ENCODE measurements at regions not wholly inside any gene's neighbourhood (a gene's known extent, or its start where the extent isn't known, plus 50 kb on each side); places are given as distances from the start of the nearest gene placed in this dataset.

- Mint-ChIP-seq H3K36me3 (ENCODE audit: low read depth) (no peaks in the 10 kb centered on the region), H3K4me1 (ENCODE audit: low read depth) (no peaks in the 10 kb centered on the region), H3K27me3 (peaks cover 9% of the 10 kb centered on the region), H3K9me3 (peaks cover 1% of the 10 kb centered on the region), H3K27ac (no peak overlapping the region), H3K4me3 (no peak overlapping the region)
- POLR2A ChIA-PET = no interaction called here
- no peak for ATAC-seq
- CTCF ChIA-PET = no interaction called here
- no peak for TF ChIP-seq CTCF (IDR thresholded peaks at IDR 0.05)
- DNase-seq = no peak
- intact Hi-C loops (cut with micrococcal nuclease) = no loop called here
These were observed 93.2 kb upstream of the ACTBL2 start for GRCh38 chr5:57575839-57576238.

- TF ChIP-seq CTCF (IDR thresholded peaks at IDR 0.05) = no peak
- no peak for DNase-seq
- no peak overlapping the region for H3K4me3 Mint-ChIP-seq
- H3K36me3 Mint-ChIP-seq (ENCODE audit: low read depth) = no peaks in the 10 kb centered on the region
- no peak for ATAC-seq
- CTCF ChIA-PET = no interaction called here
- POLR2A ChIA-PET = no interaction called here
- intact Hi-C loops (cut with micrococcal nuclease) = no loop called here
- H3K4me1 Mint-ChIP-seq (ENCODE audit: low read depth) = no peaks in the 10 kb centered on the region
- H3K9me3 Mint-ChIP-seq = no peaks in the 10 kb centered on the region
- H3K27ac Mint-ChIP-seq = no peak overlapping the region
- peaks cover 5% of the 10 kb centered on the region for H3K27me3 Mint-ChIP-seq
These were observed 89.8 kb upstream of the ACTBL2 start for GRCh38 chr5:57572461-57572860.

- POLR2A ChIA-PET = no interaction called here
- CTCF ChIA-PET = interaction anchor here (0.9 to 1.2 kb wide), 2 partner anchors 49 to 272 kb away, joined by 3 to 5 read pairs; no protein-coding TSS in a partner anchor
- ATAC-seq = no peak
These were observed 87.0 kb upstream of the ACTBL2 start for GRCh38 chr5:57569601-57570000.

GRCh38 chr5:57568136-57568535 is 85.5 kb upstream of the ACTBL2 start:
- ATAC-seq = no peak
- POLR2A ChIA-PET = no interaction called here
- CTCF ChIA-PET = no interaction called here
- TF ChIP-seq CTCF (IDR thresholded peaks at IDR 0.05) = no peak
- H3K36me3 Mint-ChIP-seq (ENCODE audit: low read depth) = no peaks in the 10 kb centered on the region
- no peaks in the 10 kb centered on the region for H3K9me3 Mint-ChIP-seq
- H3K4me3 Mint-ChIP-seq = no peak overlapping the region
- H3K27ac Mint-ChIP-seq = no peak overlapping the region
- intact Hi-C loops (cut with micrococcal nuclease) = no loop called here
- no peak for DNase-seq
- peaks cover 6% of the 10 kb centered on the region for H3K27me3 Mint-ChIP-seq
- no peaks in the 10 kb centered on the region for H3K4me1 Mint-ChIP-seq (ENCODE audit: low read depth)

More at GRCh38 chr5:57569601-57570000, 87.0 kb upstream of the ACTBL2 start:
- DNase-seq = no peak
- no peaks in the 10 kb centered on the region for H3K4me1 Mint-ChIP-seq (ENCODE audit: low read depth)
- H3K4me3 Mint-ChIP-seq = no peak overlapping the region
- no peak overlapping the region for H3K27ac Mint-ChIP-seq
- no peaks in the 10 kb centered on the region for H3K9me3 Mint-ChIP-seq
- no peak for TF ChIP-seq CTCF (IDR thresholded peaks at IDR 0.05)
- H3K27me3 Mint-ChIP-seq = peaks cover 6% of the 10 kb centered on the region
- intact Hi-C loops (cut with micrococcal nuclease) = no loop called here
- no peaks in the 10 kb centered on the region for H3K36me3 Mint-ChIP-seq (ENCODE audit: low read depth)

- H3K4me1 Mint-ChIP-seq (ENCODE audit: low read depth) = no peaks in the 10 kb centered on the region
- intact Hi-C loops (cut with micrococcal nuclease) = no loop called here
- H3K27me3 Mint-ChIP-seq = peaks cover 11% of the 10 kb centered on the region
- POLR2A ChIA-PET = no interaction called here
- H3K27ac Mint-ChIP-seq = no peak overlapping the region
- no peak overlapping the region for H3K4me3 Mint-ChIP-seq
- no peaks in the 10 kb centered on the region for H3K9me3 Mint-ChIP-seq
- ATAC-seq (no peak), DNase-seq (no peak)
- H3K36me3 Mint-ChIP-seq (ENCODE audit: low read depth) = no peaks in the 10 kb centered on the region
- TF ChIP-seq CTCF (IDR thresholded peaks at IDR 0.05) = no peak
- CTCF ChIA-PET = no interaction called here
These were observed 84.3 kb upstream of the ACTBL2 start for GRCh38 chr5:57566914-57567313.
